NCI-H146 treated with DMSO at 0.1 percent for 48 hours (cell line): ENCODE measurements at regions not wholly inside any gene's neighbourhood (a gene's known extent, or its start where the extent isn't known, plus 50 kb on each side); places are given as distances from the start of the nearest gene placed in this dataset.

ENCODE experiments used
- DNase-seq: peaks from one replicate; lab custom pipeline; 2025; ENCODE audit not compliant: unreplicated experiment; lab: John Stamatoyannopoulos, UW

DNA sequence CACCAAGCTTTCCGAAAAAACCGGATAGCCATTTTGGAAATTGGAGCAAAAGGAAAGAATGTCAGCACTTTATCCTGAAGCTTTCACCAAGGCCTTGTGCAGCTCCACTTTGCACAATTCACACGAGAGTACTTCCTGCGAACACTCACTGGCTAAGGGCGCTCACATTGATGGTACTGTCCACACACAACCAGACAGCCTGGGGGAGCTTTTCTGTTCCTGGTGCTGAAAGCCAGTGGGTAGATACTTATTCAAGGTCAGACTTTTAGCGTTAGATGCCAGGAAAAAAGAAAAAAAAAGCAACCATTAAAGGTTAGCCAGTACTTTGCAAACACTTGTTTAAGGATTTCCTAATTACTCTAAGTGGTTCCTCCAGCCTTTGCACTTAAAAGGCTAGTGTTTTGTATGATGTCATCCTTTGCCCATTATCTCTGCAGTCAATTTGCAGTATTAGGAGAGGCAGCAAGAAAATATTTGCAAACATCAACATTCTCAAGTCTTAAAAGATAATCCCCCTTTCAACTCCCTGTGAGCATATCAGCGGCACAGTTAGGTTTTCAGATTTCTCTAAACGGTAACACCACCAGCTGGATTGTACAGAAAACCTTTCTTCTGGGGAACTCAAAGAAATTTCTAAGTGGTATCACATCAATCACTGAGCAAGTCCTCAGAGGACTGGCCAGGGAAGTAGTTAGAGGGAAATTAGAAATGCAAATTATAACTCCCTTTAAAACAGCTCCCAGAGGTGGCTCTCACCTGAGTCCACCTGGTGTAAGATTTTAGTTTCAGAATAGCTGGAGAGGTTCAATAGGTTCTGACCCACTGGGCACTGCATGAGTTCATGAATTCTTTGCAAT lies 243.4 kb upstream of the IRX5 start:
- DNase-seq, result no peak

DNA sequence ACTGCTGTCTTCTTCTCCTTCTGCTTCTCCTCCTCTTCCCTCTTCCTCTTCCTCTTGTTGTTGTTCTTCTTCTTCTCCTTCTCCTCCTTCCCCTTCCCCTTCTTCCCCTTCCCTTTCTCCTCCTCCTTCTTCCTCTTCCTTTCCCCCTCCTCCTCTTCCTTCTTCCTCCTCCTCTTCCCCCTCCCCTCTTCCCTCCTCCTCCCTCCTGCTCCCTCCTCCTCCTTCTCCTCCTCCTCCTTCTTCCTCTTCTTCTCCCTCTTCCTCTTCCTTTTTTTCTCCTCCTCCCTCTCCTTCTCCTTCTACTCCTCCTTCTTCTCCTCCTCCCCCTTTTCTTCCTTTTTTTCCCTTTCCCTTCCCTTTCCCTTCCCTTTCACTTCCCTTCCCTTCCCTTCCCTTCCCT lies 245.0 kb upstream of the IRX5 start:
- DNase-seq, result no peak

DNA sequence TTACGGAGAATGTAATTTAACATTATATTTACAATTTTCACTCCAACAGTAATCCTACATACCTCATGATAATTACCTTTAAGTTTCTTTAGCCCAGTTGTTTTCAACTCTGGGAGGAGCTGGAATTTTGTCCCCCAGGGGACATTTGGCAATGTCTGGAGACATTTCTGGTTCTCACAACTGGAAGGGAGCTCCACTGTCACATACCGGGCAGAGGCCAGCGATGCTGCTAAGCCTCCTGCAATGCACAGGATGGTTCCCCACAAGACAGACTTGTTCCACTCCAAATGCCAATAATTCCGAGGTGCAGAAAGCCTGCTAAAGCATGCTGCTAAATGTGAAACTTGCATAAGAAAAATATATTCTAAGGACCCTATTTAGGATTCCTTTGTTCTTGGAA lies 251.1 kb upstream of the IRX5 start:
- DNase-seq, result no peak

DNA sequence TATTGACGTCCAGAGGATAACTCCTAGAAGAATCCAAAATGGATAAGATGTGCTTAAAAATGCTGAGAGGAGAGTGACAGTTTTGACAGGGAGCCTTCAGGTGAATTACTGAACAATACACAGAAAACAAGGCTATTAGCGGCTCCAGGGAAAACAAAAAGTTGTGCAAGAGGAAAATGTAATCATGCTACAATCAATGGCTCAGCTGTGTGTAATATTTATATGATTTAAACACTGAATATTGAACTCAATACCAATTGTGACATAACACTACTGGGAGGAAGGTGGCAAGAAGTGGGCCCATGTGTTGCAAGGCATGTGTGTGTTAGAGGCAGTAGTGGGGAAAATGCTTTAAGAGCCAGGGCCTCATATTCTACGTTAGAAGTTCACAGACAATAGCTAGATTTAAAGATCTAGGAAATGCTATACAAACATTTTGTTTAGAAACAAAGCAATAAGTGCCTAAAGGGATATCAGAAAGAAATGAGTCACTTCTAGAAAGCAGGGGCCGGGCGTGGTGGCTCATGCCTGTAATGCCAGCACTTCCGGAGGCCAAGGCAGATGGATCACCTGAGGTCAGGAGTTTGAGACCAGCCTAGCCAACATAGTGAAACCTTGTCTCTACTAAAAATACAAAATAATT lies 253.2 kb upstream of the IRX5 start:
- DNase-seq, result no peak

DNA sequence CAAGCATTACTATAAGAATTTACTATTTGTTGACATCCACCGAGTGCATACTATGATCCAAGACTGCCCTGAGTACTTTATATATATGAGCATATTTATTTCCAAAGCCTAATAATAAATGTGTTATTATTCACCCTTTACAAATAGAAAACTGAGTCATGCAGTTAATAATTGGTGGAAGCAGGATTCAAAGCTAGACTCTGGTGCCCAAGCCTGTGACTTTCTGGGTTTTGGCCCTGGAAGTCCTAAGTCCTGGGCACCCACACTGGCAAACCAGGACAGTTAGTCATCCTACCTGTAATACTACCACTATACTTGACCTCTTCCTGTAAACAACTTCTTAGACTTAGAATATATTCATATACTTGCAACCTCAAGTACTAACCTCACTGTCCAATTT lies 257.4 kb upstream of the IRX5 start:
- DNase-seq, result no peak

DNA sequence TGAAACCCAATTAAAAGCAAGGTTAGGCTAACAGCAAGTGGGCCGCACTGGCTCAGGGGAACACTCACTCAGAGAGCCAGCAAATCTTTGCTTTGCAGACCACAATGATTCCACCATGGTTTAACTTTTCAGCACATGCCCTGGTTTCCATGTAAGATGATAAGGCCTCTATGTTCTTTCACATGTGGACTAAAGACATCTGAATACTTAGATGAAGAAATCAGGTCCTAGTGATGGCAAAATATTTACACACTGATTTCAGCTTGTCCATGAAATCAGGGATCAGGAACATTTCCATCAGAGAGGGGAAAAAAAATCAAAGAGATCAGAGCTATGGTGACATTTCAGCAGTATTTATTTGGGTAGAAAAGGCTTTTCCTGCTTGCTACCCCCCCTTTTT lies 258.2 kb upstream of the IRX5 start:
- no peak for DNase-seq

DNA sequence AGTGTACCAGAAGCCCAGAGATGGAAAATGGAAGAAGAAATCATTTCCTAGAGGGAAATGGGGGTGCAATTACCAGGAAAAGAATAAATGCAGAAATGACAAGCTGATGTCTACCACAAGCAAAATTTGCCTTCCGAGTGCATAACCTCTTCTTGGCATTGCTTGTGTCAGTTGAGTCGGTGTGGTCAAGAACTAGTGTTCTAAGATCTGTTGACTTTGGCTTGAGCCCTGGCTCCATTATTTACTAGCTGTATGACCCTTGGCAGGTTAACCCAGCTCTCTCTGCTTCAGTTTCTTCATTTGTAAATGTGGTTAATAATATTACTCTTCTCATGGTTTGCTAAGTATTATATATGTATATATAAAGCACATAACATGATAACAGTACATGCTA lies 273.0 kb upstream of the IRX5 start:
- no peak for DNase-seq

DNA sequence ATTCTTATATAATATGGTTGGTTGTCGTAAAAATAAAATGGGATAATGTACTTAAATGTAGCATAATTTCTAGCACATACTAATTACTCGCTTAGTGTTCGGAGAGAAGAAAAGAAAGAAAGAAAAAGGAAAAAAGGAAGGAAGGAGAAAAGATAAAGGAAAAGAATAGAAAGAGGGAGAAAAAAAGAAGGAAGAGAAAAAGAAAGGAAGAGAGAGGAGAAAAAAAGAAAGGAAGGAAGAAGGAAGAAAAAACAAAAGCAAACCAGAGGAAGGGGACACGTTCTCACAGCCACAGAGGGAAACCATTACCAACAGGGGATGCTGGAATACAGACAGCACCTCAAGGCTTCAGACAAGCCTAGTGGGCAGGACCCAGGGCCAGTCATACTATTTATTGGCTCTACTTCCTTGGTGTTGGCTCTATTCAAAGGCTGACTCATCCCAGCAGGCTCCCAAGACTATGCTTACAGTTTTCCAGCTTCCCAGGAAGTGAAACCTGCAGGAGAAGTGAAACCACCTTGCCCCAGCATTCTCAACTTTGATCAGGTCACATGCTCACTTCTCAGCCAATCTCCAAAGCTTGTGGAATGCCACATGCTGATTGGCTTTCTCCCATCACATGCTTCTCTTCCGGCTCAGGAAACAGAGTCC lies 273.5 kb upstream of the IRX5 start:
- DNase-seq, result no peak

DNA sequence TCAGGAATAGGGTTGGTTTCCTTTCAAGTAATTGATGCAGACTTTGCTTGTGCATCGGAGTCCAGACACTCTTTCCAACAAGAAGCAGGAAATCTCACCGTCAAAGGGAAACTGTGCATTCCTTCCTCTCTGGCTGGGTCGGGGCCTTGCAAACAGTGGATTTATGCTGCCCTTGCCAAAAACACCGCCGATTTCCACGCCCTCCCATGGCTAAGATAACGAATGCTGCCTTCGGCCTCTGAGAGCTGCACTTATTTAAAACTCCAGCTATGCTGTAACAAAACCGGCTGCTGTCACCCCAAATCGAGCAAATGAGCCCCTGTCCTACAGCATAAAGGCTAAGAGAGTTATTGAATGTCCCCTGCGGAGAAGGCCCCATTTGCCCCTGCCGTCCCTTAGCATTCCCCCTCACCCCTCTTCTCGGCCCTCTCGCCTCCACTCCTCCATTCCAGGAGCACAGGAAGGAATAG lies 275.5 kb upstream of the IRX5 start:
- DNase-seq, result no peak

DNA sequence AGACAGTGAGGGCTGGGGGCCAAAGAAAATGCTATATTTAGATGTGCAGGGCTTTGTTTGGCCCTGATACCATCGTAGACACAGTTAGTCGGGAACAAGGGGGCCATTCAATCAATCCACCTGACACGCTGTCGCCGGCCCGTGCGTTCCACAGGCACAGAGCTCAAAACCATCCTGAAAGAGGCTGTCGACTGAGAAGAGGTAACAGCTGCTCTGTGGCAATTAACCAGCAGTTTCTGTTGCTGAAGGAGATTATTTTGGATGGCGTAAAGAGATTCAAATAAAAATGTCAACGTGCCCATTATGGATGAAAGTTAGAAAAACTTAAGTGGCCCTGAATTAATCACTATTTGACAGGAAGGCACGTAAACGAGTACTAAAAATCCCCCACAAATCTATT lies 276.2 kb upstream of the IRX5 start:
- no peak for DNase-seq

DNA sequence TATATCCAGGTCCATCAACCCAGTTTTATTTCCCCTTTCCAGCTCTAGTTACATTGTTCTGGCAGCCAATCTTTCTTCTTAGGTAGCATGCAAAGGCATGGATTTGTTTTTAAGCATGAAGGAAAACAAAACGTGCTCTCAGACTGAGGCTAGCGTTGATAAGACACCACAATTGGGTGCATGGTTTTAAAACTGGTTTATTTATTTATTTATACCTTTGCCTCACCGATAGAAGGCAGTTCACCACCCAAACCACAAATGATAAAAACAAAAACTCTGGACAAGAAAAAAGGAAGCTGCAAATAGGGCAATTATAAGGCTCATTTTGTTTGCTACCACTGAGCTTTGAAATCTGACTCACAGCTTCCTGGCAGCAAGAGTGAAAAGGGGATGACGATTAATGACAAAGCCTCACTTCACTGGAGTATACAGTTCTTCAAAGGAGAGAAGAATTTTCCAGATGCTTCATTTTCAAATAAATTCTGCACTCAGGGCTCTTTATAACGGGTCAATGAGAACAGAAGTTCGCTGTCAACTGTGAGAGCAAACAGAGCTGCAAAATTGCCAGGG lies 278.4 kb upstream of the IRX5 start:
- DNase-seq, result no peak

DNA sequence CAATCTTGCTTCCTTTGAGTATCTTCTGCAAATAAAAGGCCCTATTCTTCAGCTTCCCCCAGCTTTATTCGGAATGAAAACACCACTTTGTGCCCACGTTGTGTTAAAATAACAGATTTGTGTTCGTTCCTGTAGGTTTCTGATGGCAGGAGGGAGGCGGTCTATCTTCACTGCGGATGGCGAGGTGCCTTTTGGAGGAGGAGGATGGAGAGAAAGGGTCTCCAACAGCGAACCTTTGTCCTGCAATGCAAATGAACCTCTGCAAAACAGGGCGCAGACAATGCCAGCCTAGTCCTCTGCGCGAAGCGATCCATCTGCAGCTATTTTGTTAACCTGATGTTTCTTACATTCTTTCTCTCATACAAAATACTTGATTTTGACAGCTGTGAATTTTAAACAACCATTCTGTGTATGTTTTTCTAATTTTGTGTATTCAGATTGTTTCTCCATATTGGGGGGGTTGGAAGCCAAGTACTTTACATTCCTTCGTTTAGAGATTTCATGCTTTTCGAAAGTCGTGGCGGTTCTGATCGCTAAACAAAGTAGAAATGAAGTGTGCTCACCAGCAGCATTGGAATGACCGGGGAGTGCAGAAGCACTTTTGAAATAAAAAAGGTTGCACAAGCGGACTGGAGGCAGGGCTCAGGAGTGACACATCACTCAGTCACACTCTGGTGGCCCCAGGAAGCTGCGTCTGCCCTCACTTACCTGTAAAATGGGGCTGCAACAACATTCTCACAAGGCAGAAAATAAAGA lies 279.0 kb upstream of the IRX5 start:
- no peak for DNase-seq

DNA sequence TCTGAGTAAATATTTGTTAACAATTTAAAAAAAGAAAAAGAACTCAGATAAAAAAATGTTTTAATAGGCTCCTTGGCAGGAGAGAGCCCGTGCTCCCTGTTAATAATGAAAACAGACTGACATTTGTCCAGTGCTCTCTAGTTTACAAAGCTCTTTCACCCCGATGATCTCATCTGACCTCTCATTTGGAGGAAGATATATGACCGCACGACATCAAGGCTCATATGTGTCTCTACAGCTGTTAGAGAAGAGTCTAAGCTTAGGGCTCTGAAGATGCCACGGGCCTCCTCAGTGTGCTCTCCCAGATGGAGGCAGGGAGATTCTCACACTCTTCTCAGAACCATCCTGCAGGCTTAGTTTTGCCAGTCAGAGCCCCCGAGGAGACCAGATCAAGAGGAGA lies 280.8 kb upstream of the IRX5 start:
- DNase-seq, result no peak

DNA sequence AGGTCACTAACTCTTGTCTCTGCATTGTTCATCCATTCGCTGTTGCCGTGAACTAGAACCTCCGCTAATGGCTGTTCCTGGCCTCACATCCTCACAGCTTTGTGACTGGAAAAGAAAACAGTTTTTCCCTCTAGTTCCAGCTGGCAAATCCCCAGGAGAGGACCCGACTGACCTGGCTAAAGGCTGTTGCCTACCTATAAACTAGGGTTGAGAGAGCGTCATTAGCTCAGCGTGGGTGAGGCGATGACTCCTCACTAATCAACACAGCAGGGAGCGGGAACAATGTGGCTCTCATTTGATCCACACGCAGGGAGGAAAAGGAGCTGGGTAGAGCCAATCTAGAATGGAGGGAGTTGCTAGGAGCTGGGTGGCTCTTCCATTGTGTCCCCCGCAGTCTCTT lies 282.1 kb upstream of the IRX5 start:
- peak; percentile 5 for DNase-seq

DNA sequence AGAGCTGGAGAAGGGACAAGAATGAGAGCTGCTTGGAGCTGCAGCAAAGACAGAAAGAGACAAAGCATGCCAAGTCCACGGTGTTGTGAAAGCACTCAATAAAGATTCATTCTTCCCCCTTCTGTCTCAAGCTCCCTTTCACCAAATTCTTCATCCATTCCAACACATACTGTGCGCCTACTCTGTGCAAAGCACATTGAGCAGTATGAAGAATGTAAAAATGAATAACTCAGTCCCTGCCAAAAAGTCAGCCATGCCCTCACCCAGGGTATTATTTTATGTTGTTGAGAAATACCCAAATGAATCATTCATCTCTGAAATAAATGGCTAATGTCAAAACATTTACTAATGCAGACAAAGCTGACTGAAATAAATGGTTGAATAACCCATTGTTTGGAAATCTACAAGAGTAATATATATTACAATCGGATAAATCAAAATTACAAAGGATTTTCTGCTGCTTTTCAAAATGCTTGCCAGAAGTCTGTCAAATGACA lies 282.9 kb upstream of the IRX5 start:
- no peak for DNase-seq

DNA sequence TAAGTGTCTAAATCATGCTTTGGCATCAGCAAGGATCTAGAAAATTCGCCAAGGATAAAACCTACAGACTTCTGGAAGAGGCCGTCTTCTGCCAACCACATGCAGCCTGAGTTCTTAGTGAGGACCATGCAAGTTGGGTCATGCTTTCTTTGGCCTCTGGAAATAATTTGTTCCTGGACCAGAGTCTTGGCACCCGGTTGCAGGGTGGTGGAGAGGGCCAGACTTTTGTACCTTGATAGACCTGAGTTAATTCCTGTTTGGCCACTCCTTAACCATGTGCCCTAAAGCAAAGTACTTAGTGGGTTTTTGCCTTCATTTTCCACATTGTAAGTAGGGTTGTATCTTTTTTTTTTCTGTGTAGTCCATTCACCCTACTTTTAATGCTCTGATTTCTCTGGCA lies 283.4 kb upstream of the IRX5 start:
- no peak for DNase-seq

DNA sequence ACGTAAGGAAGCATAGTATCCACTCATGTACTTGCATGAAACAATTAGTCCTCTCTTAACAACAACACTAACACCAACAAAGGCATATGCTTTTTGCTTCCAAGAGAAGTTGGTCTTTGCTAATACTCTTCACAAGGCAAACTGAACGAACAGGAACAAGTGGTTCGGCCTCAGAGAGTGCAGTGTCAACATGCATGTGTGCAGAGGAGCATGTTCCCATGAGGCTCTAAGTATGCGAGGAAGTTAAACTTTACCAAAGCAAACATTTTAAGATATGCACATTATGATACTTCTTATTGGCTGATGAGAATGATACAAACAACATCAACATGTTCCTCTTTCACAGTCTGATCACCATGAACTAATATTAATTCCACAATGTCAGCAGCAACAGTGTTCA lies 285.3 kb upstream of the IRX5 start:
- no peak for DNase-seq

DNA sequence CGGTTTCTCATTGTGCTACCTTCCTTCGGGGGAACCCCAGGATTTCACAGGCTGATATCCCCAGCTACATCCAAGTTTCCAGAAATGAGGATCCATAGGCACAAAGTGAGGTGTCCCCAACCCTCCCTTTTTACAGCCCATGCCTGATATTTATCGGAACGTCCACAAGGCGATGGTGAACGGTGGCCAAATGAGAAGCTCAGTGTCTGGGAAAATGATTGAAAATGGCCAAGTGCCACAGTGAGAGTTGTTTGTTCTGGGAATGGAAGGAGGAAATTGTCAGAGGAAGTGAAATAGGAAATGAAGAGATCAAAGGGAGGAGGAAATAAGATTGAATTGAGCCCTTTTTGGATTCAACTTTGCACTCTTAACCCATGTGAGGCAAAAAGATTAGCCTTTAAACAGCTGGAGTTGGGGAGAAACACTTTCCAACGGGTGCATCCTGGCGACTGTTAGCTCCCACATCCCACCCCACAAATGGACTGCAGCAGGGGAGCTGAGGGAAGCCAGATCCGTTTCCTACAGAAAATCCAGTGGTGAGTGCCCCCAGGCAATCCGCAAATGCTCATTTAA lies 294.4 kb upstream of the IRX5 start:
- no peak for DNase-seq

DNA sequence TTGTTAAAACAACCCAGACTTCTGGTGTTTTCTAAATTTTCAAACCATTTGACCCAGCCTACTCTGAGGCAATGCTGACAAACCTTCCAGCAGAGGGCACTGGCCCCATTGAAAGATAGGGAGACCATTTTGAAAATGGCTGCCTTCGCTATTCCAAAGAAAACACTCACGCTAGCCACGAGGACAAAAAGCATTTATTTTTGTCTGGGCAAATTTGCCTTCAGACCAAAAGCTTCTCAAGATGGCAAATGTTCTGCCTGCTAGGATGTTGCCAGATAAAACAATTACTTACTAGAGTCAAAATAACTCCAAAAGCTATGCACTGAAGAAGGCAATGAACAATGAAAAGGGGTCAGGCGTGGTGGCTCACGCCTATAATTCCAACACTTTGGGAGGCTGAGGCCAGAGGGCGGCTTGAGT lies 296.7 kb upstream of the IRX5 start:
- DNase-seq, result peak; percentile 5
